ENCODE measurements at regions not wholly inside any gene's neighbourhood (a gene's known extent, or its start where the extent isn't known, plus 50 kb on each side); places are given as distances from the start of the nearest gene placed in this dataset.
A peak's percentile ranks its signal among the peaks of the same experiment; 100 is the strongest.
"Not testable (repeated sequence)": the region's sequence is repeated elsewhere in the genome, so short reads cannot be mapped to it uniquely, and the experiment has no call there.

DNA sequence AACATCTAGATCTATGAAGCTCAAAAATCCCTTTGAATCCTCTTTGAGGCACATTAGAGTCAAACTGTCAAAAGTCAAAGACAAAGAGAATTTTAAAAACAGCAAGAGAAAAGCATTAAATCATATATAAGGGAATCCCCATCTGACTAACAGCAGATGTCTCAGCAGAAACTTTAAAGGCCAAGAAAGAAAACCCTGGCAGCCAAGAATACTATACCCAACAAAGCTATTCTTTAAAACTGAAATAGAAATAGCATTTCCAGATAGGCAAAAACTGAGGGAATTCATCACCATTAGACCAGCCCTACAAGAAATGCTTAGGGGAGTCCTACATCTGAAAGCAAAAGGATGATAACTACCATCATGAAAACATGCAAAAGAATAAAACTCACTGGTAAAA is 211.2 kb upstream of the PDZRN3 start:
- no peak for DNase-seq

DNA sequence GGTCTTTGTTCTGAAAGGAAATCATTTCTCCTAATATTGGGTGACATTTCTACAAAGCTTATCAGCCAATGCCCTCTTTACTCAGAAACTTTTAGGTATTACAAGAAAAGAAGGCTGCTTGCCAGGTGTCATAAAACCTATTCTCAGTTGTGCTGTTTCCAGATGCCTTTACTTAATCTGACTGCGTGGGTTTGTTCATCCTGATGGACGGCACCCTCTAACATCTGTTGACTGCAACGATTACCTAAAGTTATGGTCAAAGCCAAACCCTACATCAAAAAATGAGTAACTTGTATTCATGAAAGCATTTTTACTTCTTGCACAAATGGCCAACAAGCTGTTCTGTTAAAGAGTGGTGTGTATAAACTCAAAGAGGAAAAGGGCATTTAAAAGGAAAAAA is 207.7 kb upstream of the PDZRN3 start:
- DNase-seq: no peak

DNA sequence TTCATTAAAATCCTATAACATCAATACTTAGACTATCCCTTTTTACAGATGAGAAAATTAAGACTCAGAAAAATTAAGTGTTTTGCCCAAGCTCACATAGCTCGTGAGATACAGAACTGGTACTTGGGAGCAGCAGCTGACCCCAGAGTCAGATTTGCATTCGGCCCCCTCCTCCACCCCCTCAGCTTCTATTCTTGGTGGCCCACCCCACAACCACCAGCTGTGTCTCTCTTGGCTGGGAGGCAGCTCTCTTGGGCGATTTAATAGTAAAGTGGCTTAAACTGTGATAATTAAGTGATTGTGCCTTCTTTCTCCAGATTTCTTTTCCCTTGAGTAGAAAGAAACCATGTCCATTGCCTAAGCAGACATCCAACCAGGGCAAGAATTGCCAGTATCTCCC is 203.6 kb upstream of the PDZRN3 start:
- no peak for DNase-seq

DNA sequence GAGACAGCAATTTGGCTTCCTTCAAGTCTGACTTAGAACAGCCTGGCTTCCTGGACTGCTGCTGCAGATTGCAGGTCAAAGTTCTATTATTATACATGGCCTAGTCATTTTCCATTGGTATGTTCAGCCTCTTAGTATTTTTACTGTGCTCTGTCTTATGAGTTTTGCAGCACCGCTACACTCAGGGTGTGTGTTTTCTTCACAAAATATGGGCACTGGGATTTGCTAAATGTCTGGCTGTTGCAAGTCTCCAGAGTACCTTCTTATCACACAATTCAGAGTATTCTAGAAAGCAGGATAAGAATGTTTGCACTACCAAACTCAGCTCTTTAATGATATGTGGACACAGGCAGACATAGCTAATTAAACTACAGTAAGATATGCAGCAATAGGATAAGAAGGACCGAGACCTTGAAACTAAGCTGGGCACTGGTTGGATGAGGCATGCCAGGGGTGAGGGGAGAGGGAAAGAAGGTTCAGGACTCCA is 203.0 kb upstream of the PDZRN3 start:
- DNase-seq: no peak

DNA sequence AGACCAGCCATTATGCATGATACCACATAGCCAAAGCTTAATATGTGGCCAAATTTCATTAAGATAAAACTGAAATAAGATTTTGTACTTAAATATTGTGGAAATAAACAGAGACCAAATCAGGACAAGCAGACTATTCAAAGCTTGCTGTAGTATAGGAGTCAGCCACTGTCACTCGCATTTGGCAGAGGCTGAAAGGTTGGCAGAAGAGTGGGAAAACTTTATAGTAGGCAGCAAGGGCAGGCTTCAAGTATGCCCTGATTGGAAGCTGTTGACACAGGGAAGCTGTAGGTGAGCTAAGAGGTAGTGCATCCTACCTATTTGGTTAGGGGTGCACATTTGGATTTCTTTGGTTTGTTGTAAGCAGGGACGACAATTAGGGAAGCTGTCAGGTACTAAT is 202.5 kb upstream of the PDZRN3 start:
- no peak for DNase-seq

DNA sequence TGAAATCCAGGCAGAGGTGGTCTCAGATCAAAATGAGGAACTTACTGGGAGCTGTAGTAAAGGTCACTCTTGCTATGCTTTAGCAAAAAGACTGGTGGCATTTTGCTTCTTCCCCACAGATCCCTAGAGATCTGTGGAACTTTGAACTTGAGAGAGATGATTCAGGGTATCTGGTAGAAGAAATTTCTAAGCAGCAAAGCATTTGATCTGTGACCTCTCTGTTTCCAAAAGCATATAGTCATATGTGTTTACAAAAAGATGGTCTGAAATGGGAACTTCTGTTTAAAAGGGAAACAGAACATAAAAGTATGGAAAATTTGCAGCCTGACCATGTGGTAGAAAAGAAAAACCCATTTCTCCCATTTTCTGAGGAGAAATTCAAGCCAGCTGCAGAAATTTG is 196.2 kb upstream of the PDZRN3 start:
- DNase-seq: not testable (repeated sequence)

DNA sequence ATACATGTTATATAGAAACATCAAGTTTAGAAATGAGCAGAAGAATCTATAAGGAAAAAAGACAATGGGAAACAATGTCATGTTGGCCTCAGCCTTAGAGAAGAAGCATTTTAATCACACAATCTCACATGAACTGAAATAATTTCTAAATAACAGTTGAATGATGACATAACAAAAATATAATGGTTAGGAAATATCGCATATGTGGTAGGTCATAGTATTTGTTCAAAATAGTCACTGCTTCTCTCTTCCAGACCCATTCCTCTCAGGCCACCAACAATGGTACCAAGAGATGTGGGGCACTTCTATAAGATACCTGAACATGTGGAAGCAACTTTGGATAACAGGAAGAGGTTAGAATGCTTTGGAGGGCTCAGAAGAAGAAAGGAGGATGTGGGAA is 195.7 kb upstream of the PDZRN3 start:
- no peak for DNase-seq

DNA sequence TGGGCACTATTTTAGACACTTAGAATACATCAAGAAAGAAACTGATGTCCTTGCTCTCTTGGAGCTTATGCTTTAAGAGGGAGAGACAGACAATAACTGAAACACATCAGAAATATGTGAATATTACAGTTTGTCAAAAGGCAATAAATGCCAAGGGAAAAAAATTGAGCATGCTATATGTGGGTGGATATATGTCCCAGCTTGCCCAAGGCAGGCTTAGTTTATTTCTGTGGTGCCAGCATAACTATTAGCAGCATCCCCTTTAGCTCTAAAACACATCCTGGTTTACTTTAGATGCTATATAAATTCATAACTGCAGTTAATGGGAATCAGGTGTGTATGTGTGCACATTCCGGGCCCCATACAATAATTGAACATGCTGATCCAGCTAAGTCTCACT is 191.2 kb upstream of the PDZRN3 start:
- DNase-seq: no peak

DNA sequence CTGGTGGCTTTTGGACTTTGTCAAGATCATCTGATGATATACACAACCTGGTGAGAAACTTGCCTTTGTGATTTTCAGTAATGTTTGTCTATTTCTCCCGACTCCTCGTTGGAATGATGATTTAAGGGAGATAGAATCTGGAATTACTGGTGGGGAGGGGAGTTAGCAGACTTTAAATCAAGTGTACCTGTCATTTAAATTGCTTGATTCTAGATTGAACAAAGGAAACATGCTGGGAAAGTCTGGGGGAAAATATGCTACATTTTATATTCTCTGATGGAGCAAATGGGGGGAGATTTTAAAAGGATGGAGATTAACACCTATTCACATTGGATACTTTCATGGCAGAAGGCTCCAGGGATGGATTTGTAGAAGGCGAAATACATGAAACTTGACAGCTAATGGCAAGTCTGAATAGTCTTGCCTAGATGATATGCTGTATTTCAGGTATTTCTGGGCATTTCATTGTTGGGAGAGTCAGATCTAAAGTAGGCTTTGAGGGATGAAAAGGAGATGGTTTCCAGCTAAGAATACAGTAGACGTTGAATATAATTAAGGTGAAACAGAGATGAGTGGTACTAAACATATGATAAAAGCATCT is 189.1 kb upstream of the PDZRN3 start:
- no peak for DNase-seq

DNA sequence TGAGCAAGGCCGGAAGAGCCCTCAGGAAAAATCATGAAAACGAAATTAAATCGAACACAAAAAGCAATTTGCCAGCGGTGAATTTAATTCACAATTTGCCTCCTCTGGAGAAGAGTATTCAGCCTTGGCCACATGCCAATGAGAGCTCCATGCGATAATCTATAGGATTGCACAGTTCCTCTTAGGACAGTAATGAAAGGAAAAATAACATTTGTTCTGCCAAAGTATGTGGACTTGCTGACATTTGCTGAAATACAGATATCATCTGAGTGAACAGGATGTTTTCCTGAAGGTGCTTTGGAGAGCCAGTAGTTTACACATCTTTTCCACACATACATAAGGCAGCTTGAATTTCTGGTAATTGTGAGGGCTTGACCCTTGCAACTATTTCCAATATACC is 188.6 kb upstream of the PDZRN3 start:
- DNase-seq: peak; percentile 4 to 11

DNA sequence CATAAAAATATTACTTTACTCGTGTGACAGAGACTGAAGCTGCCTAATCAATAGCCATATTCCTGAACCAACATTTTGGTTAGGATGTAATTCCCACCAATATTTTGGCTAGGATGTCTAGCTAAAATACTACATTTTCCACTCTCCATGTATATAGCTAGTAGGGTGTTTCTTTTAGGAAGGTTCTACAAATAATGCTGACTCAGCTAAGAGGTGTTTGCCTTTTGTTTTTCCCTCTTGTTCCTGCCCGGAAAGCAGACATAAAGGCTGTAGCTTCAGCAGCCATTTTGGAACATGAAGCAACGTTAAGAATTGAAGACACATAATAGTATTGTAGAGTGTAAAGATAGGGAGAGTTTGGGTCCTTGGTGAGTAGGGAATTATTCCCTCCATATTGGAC is 187.3 kb upstream of the PDZRN3 start:
- no peak for DNase-seq

DNA sequence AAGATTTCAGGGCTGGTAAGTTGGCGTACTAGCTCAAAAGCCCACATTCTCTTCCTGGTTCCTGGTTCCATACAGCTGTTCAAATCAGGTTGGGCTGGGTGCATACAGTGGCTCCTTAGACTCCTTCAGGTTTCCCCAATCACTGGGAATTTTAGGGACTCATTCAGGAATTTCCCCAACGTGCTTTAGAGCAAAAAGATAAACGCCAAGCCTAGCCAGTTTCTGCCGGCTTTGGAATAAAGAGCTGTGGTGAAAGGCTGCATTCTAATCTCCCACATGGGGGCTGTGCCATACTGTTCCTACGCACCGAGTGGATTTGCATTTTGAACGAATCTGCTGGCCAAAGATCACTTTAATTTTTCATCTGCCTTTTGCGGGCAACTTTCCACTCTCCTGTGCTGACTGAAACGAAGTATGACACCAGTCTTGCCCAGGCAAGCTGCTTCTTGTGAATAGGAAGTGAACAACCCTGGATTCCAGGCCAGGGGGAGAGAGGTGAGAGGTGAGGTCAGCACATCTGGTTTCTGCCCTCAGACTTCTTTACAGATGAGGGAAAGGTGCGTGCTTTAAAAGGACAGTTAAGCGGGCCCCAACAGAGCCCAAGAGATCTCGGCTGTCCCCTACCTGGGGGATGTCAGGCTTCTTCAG is 184.2 kb upstream of the PDZRN3 start:
- no peak for DNase-seq

DNA sequence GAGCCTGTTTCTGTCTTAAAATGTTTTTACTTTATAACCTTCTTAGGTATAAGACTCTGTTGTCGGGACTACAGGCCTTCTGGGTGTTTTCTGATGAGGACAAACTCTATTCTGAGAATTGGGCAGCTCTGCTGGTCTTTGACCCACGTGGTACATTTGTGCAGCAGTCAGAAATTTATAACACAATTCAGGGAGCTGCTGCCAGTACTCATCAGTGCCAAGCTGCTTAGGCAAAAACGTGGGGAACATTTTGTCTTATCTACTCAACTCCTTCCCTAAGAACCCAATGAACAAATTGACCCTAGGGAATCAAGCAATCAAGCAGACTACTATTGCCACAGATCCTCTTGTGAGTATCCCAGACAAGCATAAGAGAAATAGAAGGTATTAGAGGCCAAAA is 180.7 kb upstream of the PDZRN3 start:
- no peak for DNase-seq

DNA sequence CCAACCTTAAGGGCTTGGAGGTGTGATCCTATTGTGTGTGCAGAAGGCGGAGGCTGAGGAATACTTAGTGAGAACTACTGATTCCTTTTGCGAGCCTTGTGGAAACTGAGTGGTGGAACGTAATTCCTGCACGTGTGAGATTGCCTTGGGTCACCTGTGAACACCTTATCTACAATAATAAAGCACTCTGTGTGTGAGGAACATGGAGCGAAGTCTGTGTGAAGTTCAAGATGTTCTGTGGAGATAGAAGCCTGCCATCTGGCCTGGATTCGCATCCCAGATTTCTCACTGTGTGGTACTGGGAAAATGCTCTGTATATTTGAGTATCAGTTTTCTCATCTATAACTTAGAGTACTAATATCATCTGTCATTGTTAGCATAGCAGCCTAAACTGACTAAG is 179.5 kb upstream of the PDZRN3 start:
- DNase-seq: no peak

DNA sequence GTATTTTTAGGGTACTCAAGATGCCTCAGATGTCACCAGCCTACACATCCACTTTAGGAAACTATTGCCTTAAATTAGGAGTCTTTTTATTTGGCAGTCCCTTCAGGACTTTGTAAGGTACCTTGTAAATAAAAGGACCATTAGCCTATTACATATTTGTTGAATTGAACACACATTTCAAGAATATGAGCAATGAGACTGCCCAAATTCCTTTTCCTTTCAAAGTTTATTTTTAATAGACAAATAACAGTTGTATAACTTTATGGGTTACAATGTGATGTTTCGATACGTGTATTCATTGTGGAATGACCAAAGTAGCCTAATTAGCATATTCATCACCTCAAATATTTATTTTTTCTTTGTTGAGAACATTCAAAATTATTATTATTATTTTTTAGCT is 176.7 kb upstream of the PDZRN3 start:
- no peak for DNase-seq

DNA sequence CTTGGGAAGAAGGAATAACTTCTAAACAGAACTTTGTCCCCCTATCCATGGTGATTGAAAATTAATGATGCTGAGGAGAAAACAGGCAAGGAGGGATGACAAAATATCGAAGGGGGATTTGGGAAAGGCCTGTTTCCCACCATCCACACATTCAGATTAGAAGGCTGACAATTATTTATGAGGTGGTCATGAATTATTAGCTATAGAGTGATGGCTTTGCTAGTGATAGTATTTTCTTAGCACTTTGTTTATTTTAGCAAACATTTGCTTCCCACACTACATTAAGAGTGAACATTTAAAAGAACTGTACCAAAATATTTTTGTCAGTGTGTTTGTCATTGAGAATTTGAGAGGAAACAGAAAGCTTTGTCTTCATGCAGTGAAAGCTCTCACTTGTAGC is 172.6 kb upstream of the PDZRN3 start:
- no peak for DNase-seq

DNA sequence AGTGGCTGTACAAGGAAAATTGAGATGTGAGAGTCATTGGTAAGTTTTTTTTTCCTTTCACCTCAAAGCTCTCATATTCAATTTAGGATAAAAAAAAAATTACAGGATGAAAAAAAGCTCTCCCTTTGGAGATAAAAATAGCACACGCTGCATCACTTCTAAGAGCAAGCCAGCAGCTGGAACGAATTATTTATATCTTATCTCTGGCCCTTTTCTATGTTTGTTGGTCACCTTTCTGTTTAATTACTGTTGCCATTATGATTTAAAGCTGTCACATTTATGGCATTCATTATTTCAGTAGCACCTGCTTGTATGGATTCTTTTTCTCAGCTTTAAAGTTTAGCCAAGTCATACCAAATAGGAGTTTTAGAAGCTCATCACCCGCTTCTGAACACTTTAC is 171.6 kb upstream of the PDZRN3 start:
- DNase-seq: peak in 1 of 2 experiments; percentile 53

DNA sequence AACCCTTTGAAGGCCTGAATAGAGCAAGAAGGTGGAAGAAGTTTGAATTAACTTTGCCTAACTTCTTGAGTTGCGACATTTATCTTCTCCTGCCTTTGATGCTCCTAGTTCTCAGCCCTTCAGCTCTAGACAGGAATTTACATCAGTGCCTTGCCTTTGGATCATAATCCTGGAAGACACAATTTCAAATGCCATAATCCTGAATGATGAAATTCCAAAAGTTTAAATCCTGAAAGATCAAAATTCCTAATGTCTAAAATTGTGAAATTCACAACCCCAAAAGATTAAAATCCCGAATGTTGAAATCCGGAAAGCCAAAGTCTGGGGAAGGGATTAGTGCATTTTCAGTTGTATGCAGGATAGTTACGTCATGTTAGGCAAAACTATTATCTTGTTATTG is 166.6 kb upstream of the PDZRN3 start:
- DNase-seq: no peak

DNA sequence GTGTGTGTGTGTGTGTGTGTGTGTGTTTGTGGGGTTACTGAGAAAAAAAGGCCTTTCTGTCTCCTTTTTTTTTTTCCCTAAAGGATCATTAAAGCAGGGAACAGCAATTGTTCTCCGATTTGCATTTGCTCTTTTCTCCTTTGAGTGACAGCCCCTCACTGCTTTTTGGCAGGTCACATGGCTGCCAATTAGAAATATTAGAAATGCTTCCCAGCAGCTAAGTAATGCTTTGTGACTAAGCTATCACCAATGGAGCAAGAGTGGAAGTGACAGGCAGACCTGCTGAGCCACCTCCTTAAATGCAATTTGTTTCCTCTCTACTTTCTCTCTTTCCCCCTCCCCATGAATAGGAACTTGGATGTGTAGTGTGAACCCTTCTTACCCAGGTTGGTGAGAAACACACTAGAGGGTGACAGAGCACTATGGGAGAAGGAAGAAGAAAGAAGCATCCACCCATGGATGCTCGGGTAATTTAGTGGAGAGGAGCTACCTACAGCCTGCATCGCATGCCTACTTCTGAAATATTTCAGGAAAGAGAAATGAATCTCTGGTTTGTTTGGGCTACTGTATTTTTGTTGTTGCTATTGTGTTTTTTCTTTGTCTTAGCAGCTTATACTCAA is 165.2 kb upstream of the PDZRN3 start:
- no peak for DNase-seq

DNA sequence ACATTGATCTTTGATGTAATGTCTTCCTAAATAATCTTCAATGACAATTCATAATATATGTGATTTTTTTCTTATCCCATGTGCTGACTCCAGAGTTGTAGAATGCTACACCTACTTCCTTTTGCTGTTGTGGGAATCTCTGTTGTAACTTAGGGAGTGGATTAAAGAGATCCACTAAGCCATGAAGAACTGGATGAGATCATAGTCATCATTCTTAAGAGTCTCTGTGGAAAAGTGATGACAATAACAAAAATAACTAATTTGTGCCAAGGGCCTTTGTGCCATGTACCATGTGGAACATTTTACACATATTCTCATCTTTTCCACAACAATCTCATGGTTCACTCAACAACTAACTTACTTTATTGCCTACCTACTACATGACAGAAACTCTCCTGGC is 162.9 kb upstream of the PDZRN3 start:
- no peak for DNase-seq

DNA sequence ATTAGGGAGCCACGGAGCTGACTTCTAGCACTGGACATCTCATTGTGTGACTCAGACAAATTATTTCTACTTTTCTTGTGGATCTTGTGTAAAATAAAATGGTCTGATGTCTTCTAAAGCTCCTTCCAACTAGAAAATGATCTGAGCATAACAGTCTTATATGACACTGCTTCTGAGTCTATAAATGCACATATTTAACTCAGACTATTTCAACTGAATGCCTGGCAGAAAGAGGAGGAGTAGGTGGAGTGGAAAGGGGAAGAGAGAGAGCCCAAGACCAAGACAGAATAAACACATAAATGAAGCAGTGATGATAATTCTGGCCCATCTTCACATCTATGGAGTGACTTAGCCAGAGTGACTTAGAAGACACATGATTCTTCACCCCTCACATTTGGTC is 162.3 kb upstream of the PDZRN3 start:
- DNase-seq: no peak

DNA sequence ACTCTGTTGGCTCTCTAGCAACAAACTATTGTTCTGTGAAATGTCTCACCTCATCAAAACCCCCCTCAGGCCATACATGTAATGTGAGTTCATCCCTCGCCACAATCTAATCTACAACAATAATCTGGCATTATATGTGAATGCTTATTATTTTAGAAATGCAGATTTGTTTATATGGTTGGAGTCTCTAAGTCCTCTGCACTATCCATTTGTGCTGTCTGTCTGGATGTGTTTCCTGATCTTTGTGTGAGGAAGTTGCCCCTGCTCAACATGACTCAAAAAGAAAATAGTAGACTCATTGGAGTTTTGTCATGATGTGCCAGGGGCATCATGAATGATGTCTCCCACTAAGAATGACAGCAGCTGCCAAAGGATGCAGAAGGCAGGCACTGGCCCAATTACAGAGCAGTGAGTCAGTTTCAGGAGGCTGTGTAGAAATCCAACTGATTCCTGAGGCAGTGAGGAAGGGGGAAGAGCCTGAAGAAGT is 161.6 kb upstream of the PDZRN3 start:
- DNase-seq: no peak

DNA sequence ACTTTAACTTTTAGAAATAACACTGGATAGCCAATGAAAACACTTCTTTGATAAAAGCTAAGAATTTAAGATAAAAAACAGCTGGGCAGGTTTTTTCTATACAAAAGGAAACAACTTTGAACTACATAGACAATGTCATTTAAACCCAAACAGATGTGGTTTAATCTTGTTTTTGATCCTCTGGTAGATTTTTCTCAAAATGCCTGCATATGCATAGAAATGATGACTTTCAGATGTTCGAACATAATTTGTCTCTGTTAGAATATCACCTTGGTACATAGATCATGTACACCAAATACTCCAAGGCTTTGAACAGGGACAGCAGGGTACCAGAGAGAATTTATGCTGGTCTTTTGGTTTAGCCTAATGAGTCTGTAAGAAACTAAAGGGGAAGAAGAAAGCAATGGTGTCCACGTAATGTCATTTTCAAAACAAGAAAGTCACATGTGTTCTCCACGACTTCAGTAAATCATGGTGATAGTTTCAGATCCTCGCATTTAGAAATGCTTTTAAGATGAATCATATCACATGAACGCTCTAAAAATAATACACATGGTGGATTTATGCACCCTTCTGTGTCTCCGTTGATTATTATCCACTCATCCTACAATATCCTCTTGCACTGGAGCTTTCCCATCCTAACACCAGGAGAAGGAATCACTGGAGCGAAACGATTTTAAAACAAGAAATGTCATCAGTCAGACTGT is 160.1 kb upstream of the PDZRN3 start:
- no peak for DNase-seq

DNA sequence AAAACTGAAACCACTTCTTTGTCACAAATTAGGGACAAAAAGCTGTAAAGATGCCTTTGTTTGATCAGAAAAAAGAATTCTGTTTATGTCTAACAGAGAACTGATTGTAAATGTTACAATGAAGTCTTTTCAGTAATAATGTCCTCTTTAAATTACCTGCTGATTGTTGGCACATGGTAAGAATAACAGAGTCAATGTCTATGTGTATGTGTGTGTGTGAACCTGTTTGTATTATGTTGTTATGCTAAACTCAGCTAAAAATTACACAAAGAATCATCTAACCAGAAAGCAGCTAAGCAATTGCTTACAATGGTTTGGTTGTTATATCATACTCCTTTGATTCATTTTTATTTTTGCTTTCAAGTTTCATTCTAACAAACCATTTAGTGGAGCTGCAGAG is 159.1 kb upstream of the PDZRN3 start:
- no peak for DNase-seq

Data from NCI-H2081 (cell line).